ENCODE measurements at regions not wholly inside any gene's neighbourhood (a gene's known extent, or its start where the extent isn't known, plus 50 kb on each side); places are given as distances from the start of the nearest gene placed in this dataset.

DNA sequence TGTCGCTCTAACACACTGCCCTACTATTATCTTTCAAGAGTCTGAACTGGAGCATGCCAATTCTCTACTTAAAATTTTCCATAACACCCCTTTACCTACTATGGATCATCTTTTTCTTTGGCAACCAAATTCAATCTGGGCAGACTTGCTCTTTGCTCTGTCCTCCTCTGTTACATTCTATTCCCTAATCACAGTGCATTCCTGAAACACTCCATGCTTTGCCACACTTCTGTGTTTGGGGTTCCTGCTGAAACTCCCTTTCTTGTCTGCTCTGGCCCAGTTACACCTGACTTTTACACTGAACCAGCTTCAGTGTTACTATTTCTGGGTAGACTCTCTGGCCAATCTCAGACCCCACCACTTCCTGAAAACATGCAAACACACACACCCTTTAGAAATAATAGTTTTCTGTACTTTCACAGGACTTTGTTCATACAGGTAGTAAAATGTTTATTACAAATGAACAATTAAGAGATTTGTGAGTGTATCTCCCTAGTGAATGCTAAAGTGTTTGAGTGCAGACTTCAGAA, 119.9 kb upstream of the DCC start:
- no peak for ATAC-seq
- TF ChIP-seq ZNF565 (CRISPR knock-in tag; conservative IDR thresholded peaks at IDR 0.05; ENCODE audit: low read depth), result no peak
- TF ChIP-seq, protein P1, sequence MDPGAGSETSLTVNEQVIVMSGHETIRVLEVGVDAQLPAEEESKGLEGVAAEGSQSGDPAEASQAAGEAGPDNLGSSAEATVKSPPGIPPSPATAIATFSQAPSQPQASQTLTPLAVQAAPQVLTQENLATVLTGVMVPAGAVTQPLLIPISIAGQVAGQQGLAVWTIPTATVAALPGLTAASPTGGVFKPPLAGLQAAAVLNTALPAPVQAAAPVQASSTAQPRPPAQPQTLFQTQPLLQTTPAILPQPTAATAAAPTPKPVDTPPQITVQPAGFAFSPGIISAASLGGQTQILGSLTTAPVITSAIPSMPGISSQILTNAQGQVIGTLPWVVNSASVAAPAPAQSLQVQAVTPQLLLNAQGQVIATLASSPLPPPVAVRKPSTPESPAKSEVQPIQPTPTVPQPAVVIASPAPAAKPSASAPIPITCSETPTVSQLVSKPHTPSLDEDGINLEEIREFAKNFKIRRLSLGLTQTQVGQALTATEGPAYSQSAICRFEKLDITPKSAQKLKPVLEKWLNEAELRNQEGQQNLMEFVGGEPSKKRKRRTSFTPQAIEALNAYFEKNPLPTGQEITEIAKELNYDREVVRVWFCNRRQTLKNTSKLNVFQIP (CRISPR knock-in tag; IDR thresholded peaks at IDR 0.05; ENCODE audit: borderline replicate concordance, low read depth), result no peak
- no peak for TF ChIP-seq BACH2 (CRISPR knock-in tag; IDR thresholded peaks at IDR 0.05; ENCODE audit: borderline replicate concordance)
- TF ChIP-seq TCF4 (CRISPR knock-in tag; IDR thresholded peaks at IDR 0.05; ENCODE audit: borderline replicate concordance), result no peak
- TF ChIP-seq ZFP30 (CRISPR knock-in tag; IDR thresholded peaks at IDR 0.05), result no peak
- no peak for TF ChIP-seq TOX (CRISPR knock-in tag; IDR thresholded peaks at IDR 0.05; ENCODE audit: borderline replicate concordance)
- no peak for TF ChIP-seq CSDC2 (CRISPR knock-in tag; IDR thresholded peaks at IDR 0.05)
- TF ChIP-seq, protein P2, sequence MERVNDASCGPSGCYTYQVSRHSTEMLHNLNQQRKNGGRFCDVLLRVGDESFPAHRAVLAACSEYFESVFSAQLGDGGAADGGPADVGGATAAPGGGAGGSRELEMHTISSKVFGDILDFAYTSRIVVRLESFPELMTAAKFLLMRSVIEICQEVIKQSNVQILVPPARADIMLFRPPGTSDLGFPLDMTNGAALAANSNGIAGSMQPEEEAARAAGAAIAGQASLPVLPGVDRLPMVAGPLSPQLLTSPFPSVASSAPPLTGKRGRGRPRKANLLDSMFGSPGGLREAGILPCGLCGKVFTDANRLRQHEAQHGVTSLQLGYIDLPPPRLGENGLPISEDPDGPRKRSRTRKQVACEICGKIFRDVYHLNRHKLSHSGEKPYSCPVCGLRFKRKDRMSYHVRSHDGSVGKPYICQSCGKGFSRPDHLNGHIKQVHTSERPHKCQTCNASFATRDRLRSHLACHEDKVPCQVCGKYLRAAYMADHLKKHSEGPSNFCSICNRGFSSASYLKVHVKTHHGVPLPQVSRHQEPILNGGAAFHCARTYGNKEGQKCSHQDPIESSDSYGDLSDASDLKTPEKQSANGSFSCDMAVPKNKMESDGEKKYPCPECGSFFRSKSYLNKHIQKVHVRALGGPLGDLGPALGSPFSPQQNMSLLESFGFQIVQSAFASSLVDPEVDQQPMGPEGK (CRISPR knock-in tag; IDR thresholded peaks at IDR 0.05; ENCODE audit: borderline replicate concordance), result no peak
- no peak for TF ChIP-seq ARNTL (CRISPR knock-in tag; IDR thresholded peaks at IDR 0.05; ENCODE audit: borderline replicate concordance, low read depth)
- TF ChIP-seq OSR1 (CRISPR knock-in tag; IDR thresholded peaks at IDR 0.05), result no peak
- TF ChIP-seq ZC3H10 (CRISPR knock-in tag; IDR thresholded peaks at IDR 0.05), result no peak
- no peak for TF ChIP-seq RARB (CRISPR knock-in tag; IDR thresholded peaks at IDR 0.05)
- TF ChIP-seq, protein P3, sequence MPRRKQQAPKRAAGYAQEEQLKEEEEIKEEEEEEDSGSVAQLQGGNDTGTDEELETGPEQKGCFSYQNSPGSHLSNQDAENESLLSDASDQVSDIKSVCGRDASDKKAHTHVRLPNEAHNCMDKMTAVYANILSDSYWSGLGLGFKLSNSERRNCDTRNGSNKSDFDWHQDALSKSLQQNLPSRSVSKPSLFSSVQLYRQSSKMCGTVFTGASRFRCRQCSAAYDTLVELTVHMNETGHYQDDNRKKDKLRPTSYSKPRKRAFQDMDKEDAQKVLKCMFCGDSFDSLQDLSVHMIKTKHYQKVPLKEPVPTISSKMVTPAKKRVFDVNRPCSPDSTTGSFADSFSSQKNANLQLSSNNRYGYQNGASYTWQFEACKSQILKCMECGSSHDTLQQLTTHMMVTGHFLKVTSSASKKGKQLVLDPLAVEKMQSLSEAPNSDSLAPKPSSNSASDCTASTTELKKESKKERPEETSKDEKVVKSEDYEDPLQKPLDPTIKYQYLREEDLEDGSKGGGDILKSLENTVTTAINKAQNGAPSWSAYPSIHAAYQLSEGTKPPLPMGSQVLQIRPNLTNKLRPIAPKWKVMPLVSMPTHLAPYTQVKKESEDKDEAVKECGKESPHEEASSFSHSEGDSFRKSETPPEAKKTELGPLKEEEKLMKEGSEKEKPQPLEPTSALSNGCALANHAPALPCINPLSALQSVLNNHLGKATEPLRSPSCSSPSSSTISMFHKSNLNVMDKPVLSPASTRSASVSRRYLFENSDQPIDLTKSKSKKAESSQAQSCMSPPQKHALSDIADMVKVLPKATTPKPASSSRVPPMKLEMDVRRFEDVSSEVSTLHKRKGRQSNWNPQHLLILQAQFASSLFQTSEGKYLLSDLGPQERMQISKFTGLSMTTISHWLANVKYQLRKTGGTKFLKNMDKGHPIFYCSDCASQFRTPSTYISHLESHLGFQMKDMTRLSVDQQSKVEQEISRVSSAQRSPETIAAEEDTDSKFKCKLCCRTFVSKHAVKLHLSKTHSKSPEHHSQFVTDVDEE (CRISPR knock-in tag; IDR thresholded peaks at IDR 0.05), result no peak
- TF ChIP-seq ISL1 (CRISPR knock-in tag; IDR thresholded peaks at IDR 0.05), result no peak
- TF ChIP-seq GLIS3 (CRISPR knock-in tag; IDR thresholded peaks at IDR 0.05), result no peak
- no peak for TF ChIP-seq SNAI2 (CRISPR knock-in tag; IDR thresholded peaks at IDR 0.05)
- TF ChIP-seq ZNF70 (CRISPR knock-in tag; IDR thresholded peaks at IDR 0.05), result no peak
- no peak for TF ChIP-seq ESRRG (CRISPR knock-in tag; IDR thresholded peaks at IDR 0.05)
- TF ChIP-seq ZFP3 (CRISPR knock-in tag; IDR thresholded peaks at IDR 0.05), result no peak

DNA sequence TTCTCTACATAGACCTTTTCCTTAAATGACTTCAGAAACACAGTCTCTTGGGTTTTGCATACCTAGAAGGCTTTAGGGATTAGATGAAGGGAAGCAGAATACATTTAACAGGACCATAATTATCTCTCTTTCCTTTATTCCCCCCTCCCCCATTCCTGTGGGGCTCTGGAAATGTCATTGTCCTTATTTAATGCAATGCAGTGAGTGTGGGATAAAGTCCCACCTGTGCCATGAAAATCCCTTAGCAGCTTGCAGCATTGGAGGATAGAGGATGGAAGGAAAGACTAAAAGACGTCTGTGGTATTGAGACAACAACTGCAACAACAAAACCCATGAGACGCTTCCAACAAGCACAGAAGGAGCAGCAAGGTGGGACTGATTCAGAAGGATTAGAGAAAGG, 117.8 kb upstream of the DCC start:
- no peak for ATAC-seq
- TF ChIP-seq CSDC2 (CRISPR knock-in tag; IDR thresholded peaks at IDR 0.05), result no peak

DNA sequence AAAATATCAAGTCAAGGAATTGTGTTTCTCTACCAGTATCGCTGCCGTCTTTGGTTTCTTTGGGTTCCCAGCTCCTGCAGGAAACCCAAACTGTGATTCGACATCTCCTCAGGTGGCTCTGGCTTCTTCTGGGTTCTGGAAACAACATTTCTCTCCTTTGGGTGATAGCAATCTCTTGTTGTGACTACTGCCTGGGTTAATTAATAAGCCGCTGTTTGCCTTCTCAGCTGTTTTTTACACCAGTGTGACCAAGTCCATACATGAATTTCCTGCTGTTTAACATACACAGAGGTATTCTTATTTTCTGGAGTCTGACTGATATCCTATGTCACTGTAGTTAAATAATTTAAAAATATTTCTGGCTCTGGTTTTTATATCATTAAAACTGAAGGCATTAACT, 112.5 kb upstream of the DCC start:
- ATAC-seq, result no peak
- TF ChIP-seq TOX (CRISPR knock-in tag; IDR thresholded peaks at IDR 0.05; ENCODE audit: borderline replicate concordance) (no peak), ARNTL (CRISPR knock-in tag; IDR thresholded peaks at IDR 0.05; ENCODE audit: borderline replicate concordance, low read depth) (no peak), CSRNP3 (CRISPR knock-in tag; IDR thresholded peaks at IDR 0.05) (no peak), OSR1 (CRISPR knock-in tag; IDR thresholded peaks at IDR 0.05) (no peak), ZFP3 (CRISPR knock-in tag; IDR thresholded peaks at IDR 0.05) (no peak), ZNF70 (CRISPR knock-in tag; IDR thresholded peaks at IDR 0.05) (no peak)

DNA sequence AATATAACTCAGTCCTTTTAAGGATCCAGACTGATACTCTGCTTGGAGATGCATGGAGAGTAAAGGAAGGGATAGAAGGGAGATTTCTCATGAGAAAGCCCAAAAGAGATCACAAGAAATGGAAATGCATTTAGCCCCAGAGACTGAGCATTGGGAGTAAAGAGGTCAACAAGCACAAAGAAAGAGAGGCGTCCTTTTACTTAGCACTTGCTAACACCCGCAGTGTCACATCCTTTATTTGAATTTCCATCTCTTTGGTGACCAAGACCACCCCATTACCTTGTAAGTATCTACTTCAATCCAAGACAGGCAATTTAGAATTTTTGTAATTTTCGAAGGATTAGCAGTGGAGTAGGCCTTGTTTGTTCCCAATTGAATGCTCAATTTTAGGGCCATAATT, 111.8 kb upstream of the DCC start:
- ATAC-seq, result no peak
- TF ChIP-seq TOX (CRISPR knock-in tag; IDR thresholded peaks at IDR 0.05; ENCODE audit: borderline replicate concordance) (no peak), TCF4 (CRISPR knock-in tag; IDR thresholded peaks at IDR 0.05; ENCODE audit: borderline replicate concordance) (no peak), CSDC2 (CRISPR knock-in tag; IDR thresholded peaks at IDR 0.05) (no peak), ESRRG (CRISPR knock-in tag; IDR thresholded peaks at IDR 0.05) (no peak), ARNTL (CRISPR knock-in tag; IDR thresholded peaks at IDR 0.05; ENCODE audit: borderline replicate concordance, low read depth) (no peak), ZNF565 (CRISPR knock-in tag; conservative IDR thresholded peaks at IDR 0.05; ENCODE audit: low read depth) (no peak), PPARA (CRISPR knock-in tag; IDR thresholded peaks at IDR 0.05; ENCODE audit: borderline replicate concordance) (no peak)
- TF ChIP-seq, protein P3 (CRISPR knock-in tag; IDR thresholded peaks at IDR 0.05), result no peak
- TF ChIP-seq, protein P2 (CRISPR knock-in tag; IDR thresholded peaks at IDR 0.05; ENCODE audit: borderline replicate concordance), result no peak

Measured in SK-N-SH treated with all-trans-retinoic acid at 6 μM for 48 hours (cell line).